WI38 (cell line): ENCODE measurements at regions not wholly inside any gene's neighbourhood (a gene's known extent, or its start where the extent isn't known, plus 50 kb on each side); places are given as distances from the start of the nearest gene placed in this dataset.

ENCODE experiments used
- H3K4me3 ChIP-seq: 2 replicates; pipeline ENCODE4 v1.5.1; 2011; ENCODE audit warnings: low read depth, mild to moderate bottlenecking, control low read depth, low read length
- TF ChIP-seq, protein P1 (sequence below): IDR thresholded peaks from 2 replicates; pipeline ENCODE4 v1.5.1; 2012; ENCODE audit warnings: low read depth, mild to moderate bottlenecking, control low read depth, low read length

DNA sequence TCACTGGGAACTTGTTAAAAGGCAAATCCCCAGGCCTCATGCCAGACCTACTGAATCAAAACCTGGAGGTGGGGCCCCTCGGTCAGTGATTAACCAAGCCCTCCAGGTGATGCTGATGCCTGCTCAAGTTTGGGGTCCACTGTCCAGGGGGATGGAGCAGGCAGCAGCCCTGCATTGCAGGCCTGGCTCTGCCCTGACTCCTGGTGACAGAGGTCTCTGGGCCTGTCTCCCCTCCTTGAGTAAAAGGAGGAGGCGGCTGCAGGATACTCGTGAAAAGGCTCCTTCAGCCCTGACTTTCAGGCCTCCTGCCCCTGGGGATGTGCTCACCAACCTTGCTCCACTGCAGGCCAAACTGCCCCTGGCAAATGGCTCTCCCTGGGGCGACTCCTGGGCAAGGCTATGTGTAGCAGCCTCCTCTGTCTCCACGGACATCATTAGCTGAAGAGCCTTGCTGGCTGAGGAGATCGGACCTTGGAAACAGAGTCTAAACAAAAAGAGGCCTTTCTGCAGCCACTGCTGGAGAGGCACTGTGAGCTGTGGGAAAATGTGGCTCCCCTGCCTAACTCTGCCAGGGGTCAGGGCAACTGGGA lies 134.8 kb upstream of the ALDH1B1 start:
- TF ChIP-seq, protein P1, sequence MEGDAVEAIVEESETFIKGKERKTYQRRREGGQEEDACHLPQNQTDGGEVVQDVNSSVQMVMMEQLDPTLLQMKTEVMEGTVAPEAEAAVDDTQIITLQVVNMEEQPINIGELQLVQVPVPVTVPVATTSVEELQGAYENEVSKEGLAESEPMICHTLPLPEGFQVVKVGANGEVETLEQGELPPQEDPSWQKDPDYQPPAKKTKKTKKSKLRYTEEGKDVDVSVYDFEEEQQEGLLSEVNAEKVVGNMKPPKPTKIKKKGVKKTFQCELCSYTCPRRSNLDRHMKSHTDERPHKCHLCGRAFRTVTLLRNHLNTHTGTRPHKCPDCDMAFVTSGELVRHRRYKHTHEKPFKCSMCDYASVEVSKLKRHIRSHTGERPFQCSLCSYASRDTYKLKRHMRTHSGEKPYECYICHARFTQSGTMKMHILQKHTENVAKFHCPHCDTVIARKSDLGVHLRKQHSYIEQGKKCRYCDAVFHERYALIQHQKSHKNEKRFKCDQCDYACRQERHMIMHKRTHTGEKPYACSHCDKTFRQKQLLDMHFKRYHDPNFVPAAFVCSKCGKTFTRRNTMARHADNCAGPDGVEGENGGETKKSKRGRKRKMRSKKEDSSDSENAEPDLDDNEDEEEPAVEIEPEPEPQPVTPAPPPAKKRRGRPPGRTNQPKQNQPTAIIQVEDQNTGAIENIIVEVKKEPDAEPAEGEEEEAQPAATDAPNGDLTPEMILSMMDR: no peak
- no peak overlapping the region for H3K4me3 ChIP-seq

DNA sequence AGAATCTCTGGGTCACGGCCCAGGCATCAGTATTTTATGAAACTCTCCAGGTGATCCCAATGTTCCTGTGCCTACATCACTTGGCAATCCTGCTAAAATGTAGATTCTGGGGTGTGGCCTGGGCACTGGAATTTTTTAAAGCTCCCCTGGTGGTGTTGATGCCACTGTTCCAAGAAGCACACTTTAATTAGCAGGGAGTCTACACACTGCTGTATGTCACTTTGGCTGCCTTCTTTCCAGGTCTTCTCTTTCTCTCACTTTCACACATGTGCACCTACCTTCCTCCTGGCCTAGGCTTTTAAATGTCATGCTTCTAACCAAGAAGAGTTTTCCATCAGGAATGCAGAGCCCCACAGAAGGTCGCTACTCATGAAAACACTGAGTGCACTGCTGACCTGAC lies 136.0 kb upstream of the ALDH1B1 start:
- no peak overlapping the region for H3K4me3 ChIP-seq
- TF ChIP-seq, protein P1: no peak

DNA sequence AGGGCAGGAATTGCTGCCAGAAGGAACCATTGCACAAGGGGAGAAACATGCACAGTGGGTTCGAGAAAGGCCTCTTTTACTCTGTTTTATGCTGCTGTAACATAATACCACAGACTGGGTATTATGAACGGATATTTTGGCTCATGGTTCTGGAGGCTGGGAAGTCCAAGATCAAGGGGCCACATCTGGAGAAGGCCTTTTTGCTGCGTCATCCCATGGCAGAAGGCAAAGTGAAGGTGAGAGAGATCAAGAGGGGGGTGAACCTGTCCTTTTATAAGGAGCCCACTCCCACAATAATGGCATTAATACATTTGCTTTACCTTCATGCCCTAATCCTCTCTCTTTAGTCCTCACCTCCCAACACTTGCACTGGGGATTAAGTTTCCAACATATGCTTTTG lies 136.9 kb upstream of the ALDH1B1 start:
- H3K4me3 ChIP-seq: no peak overlapping the region
- TF ChIP-seq, protein P1: no peak

DNA sequence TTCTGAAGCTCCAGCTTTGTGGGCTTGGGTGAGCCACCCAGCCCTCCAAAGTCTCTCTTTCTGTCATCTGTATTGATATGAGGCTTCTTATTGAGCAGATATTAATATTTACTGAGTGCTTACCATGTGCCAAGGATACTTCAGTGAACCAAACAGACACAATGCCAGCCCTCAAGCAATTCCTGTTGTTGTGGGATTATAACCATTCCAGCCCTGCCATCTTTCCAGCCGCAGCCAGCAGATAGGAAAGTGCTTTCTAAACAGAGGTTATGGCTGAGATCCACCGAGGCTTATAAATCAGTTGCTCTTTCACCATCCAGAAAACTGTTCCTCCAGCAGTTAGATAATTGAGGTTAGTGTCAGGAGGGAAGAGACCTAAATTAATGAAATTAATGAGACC lies 137.7 kb upstream of the ALDH1B1 start:
- TF ChIP-seq, protein P1: no peak
- H3K4me3 ChIP-seq: no peak overlapping the region

DNA sequence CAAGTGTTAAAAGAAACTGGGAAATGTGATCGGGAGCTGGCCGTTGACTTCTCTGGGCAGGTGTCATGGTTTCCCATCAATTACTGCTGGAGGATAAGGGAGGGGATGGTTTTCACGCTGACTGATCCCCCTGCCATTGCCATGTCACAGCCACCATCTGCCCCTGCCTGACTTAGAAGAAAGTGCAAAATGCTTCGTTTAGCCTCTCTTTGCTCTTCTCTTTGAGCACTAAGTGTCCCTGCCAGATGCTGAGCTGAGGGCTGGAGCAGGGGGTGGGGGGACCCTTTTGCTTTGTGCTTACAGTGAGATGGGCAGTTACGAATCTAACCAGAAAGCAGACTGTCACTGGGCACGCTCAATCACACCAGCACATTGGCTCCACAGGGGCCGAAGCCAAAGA lies 138.4 kb upstream of the ALDH1B1 start:
- H3K4me3 ChIP-seq: no peak overlapping the region
- TF ChIP-seq, protein P1: no peak

DNA sequence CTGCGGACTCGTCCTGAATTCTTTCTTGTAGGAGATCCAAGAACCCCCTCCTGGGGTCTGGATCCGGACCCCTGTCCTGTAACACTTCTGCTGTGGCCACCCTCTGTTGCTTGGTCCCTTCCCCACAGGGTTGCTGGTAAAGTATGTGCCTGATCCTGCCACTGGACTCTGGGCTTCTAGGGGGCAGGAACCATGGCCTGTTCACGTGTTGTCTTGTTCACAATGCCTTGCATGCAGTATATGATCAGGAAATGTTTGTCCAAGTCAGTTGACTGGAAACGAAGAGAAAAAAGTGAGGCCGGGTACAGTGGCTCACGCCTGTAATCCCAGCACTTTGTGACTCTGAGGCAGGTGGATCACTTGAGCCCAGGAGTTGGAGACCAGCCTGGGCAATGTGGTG lies 139.3 kb upstream of the ALDH1B1 start:
- H3K4me3 ChIP-seq: 0 out of 2 replicates have a peak overlapping the region, but pooled peaks have one; percentile 3
- TF ChIP-seq, protein P1: no peak

DNA sequence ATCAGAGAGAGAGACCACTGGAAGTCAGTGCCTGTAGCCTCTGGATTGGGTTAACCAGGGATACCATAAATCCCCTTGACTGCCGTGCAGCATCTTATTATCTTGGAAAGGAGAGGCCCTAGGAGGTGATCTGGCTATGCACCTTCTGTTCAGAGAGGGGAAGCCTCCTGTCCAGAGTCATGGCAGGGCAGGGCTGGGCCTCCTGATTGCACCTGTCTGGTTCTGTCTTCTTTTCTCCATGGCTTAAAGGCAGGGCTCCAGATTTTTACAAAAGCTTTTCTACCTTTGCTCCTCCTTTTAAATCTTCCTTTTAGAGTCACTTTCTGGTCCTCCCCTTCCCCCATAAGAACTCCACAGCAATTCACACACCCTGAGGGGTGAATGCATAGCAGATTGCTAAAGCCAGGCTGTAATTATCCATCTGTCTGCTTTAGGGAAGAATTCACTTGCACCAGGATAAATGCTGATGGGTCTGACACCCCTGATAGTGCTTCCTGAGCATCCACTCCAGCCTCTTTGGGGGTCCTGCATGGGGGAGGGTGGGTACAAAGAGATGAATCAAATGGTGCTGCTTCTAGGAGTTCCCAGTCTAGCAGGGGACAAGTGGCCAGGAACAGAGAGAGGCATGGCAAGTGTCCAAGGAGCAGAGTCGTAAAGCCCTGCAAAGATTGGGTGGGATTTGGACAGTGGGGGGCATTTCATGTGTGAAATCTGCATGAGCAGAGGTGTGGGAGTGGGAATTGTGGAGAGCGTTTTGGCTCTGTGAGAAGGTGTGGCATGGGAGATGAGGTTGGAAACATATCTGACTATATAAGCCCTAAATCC lies 141.3 kb upstream of the ALDH1B1 start:
- no peak overlapping the region for H3K4me3 ChIP-seq
- TF ChIP-seq, protein P1: no peak
